ENCODE measurements at regions not wholly inside any gene's neighbourhood (a gene's known extent, or its start where the extent isn't known, plus 50 kb on each side); places are given as distances from the start of the nearest gene placed in this dataset.

- TF ChIP-seq, protein P1, sequence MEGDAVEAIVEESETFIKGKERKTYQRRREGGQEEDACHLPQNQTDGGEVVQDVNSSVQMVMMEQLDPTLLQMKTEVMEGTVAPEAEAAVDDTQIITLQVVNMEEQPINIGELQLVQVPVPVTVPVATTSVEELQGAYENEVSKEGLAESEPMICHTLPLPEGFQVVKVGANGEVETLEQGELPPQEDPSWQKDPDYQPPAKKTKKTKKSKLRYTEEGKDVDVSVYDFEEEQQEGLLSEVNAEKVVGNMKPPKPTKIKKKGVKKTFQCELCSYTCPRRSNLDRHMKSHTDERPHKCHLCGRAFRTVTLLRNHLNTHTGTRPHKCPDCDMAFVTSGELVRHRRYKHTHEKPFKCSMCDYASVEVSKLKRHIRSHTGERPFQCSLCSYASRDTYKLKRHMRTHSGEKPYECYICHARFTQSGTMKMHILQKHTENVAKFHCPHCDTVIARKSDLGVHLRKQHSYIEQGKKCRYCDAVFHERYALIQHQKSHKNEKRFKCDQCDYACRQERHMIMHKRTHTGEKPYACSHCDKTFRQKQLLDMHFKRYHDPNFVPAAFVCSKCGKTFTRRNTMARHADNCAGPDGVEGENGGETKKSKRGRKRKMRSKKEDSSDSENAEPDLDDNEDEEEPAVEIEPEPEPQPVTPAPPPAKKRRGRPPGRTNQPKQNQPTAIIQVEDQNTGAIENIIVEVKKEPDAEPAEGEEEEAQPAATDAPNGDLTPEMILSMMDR (IDR thresholded peaks at IDR 0.05): no peak
- TF ChIP-seq POLR2A (IDR thresholded peaks at IDR 0.05): no peak
- TF ChIP-seq POLR2AphosphoS5 (IDR thresholded peaks at IDR 0.05): no peak
Observed at GRCh38 chr11:28461338-28461737, 353.1 kb downstream of the METTL15 start.

All from breast epithelium (tissue), 3 donors.